ENCODE measurements at regions not wholly inside any gene's neighbourhood (a gene's known extent, or its start where the extent isn't known, plus 50 kb on each side); places are given as distances from the start of the nearest gene placed in this dataset.

DNA sequence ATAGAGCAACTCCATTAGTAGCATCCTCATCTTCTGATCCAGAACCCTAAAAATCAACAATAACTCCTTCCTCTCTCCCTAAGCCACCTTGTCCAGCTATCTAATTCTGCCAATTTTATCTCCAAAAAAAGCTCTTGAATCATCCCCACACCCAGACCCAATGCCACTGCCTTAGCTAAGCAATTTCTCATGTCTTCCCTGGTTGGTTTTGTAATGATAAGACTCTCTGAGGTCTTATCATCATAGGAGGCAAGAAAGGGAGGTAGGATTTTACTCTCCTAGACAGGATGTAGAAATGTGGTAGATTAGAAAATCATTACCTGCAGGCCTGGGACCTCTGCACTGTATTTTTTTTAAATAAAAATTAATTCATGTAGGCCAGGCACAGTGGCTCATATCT is 283.5 kb upstream of the NEBL start:
- in situ Hi-C loops (cut with HindIII; ENCODE audit: low sequenced_read_pairs), result no loop called here

DNA sequence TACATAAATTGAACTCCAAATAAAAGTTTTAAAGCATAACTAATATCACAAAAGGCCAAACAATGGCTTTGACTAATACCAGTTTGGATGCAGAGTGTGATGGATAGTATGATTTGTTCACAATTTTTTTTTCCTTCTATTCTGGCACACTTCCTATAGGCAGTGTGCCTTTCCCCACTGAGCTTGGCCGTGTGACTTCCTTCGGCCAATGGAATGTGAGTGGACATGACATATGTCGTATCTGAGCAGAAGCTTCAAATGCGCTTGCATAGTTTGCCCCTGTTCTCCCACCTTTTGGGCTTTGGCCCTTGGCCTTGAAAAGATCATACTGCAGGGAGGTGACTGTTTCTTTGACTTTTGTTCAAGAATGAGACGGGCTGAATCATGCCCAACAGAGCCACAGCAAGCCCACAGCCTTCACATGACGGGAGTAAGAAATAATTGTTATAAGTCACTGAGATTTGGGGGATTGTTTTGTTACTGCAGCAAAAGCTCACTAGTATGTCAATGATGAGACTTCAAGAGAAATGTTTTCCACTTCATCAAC is 279.9 kb upstream of the NEBL start:
- in situ Hi-C loops (cut with HindIII; ENCODE audit: low sequenced_read_pairs), result no loop called here

DNA sequence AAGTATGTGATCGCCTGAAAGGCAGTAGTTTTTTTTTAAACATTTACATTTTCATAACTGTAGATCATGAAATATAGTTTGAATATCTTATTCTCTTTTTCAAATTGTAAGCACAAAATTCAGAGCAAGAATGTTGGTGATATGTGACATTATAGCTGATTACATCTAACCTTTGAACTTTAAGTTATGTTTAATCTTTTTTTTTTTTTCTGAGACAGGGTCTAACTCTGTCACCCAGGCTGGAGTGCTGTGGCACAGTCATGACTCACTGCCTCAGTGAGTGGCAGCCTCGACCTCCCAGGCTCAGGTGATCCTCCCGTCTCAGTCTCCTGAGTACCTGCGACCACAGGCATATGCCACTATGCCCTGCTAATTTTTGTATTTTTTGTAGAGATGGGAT is 278.7 kb upstream of the NEBL start:
- in situ Hi-C loops (cut with HindIII; ENCODE audit: low sequenced_read_pairs), result no loop called here

DNA sequence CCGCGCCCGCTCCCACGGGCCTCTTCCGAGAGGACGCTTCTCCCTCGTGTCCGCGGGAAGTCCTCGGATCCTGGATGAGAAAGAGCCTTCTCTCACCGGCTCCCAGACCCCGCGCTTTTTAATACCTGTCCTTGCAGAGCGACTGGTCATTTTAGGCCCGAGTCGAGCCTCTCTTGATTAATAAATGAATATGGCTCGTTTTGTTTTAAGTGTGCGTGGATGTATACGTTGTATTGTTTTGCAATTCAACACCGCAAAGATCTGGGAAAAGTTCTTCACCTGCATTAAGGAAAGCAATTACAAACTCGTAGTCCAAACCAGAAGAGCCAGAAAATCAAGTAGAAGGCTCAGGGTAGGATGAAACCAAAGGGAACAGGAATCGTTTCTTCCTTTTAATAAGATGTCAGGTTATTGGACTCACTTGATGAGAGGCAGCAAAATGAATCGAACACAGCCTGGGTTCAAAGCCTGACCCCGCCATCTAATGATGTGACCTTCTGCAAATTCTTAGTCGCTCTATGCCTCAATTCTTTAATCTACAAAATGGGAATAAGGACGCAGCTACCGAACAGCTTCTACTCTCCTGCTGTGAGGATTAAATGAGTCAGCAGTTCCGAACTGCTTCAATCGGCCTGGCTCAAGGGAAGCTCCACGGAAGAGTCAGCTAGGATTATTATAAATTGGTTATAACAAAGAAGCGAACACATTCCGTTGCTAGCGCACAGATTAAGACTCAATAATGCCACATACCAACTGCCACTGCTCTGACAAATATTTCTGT is 277.8 kb upstream of the NEBL start:
- in situ Hi-C loops (cut with HindIII; ENCODE audit: low sequenced_read_pairs), result no loop called here

DNA sequence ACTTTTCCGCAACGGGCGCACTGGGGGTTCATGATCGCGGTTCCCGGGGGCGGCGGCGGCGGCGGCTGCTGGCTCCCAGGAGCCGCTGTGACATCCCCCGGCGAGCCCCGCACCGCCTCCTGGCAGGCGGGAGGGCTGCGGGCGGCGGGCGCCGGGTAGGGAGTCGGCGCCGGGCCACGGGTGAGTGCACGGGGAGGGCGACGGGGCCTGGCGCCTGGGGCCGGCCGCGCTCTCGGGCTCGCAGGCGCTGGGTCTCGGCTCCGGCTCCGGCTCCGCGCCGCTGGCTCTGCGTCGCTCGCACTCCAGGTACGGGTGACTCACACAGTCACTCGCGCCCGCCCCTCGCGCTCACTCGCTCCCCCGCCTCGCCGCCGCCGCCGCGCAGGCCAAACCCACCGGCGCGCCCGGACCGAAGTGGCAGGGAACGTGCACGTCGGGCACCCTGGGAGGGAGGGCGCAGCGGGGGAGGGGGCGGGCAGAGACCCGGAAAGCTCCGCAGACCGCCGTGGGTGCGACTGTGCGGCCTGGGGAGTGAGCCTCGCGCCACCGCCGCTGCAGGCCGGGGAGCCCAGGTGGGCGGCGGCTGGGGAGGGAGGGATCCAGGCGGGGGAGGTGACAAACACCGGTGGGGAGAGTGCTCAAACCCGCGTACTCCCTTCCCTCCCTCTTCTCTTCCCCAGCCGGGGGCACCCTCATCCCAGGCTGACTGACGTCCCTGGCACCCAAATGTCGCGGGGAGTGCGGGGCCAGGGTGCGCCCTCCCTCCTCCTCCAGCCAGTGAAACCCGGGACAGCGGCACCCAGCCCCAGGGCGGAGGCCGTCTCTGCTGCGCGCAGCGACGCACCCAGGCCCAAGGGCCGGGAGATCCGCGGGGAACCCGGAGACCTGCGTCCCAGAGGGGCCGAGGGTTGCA is 276.9 kb upstream of the NEBL start:
- in situ Hi-C loops (cut with HindIII; ENCODE audit: low sequenced_read_pairs), result no loop called here

DNA sequence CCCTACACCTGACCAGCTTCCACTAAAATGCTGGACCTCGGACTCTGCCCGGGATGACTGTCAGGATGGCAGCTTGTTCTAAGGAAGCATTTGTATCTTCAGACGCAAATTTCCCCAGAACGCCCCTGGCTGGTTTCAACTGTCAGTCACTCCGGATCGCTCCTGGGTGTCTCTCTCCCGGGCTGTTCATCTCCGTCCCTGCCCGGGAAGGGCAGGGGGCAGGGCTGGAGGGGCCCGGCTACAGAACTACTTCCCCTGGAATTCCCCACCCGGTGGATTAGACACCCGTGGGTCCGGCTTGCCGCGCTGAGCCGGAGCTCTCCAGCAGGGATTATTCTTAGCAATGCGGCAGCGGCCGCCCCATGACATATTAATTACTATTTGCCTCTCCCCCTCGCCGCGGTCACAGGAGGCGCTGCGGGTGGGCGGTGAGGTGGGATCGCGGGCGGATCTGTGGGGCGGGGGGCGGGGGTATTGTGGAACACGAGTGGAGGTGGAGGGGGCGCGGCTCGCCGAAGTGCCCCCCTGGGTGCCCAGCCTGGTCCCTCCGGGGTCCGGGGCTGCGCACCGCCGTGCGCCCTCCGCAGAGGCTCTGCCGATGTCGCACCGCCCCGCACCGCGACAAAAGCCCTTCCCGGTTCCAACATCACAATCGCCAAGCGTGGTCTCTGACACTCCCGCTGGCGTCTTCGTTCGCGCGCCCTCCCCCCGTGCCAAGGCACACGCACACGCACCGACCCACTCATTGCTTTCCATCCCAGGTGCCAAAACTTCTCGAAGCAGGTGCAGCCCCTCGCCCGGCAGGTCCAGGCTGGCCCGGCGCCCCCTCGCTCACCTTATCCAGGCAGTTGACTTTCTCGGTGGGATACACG is 276.1 kb upstream of the NEBL start:
- in situ Hi-C loops (cut with HindIII; ENCODE audit: low sequenced_read_pairs), result no loop called here

DNA sequence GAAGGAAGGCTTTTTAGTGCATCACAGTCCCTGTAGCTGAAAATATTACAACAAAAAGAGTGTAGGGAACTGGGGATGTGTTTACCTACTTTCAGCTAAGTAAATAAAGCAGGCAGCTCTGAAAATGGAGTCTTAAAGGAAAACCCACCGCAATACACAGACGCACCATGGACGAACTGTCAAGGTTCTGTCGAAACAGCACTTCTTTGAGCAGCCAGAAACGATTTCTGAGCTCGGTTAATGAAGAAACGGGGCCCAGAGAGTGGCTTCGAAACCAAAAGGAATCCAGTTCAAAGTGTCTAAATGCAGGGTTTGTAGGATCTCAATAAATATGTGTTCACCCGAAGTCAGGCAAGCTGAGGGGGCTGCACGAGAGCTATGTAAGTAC is 275.4 kb upstream of the NEBL start:
- in situ Hi-C loops (cut with HindIII; ENCODE audit: low sequenced_read_pairs), result no loop called here

DNA sequence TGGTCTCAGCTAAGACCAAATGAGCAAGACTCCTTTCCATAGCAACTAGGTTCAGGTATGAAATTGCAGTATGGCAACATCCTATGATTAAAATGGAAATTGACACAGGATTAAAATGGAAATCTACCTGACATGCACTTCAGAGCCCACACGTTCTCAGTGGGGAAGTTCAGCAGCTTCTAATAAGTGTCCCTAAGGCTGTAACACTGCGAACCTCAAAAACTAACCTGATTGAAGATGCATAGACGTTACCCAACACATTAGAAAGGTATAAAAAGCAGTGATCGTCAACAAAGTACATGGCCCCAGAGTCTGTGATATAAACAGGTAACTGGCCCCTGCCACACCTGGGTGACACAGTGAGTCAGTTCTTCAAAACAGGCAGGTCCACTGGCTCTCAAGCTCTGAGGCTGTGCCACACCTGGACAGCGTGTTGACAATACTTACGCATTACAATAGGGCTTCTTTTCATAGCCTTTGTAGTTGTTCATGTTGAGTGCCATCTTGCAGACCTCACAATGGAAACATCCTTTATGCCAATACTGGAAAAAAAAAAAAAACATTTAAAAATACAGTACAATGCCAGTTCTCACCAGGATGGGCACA is 274.9 kb upstream of the NEBL start:
- in situ Hi-C loops (cut with HindIII; ENCODE audit: low sequenced_read_pairs), result no loop called here

DNA sequence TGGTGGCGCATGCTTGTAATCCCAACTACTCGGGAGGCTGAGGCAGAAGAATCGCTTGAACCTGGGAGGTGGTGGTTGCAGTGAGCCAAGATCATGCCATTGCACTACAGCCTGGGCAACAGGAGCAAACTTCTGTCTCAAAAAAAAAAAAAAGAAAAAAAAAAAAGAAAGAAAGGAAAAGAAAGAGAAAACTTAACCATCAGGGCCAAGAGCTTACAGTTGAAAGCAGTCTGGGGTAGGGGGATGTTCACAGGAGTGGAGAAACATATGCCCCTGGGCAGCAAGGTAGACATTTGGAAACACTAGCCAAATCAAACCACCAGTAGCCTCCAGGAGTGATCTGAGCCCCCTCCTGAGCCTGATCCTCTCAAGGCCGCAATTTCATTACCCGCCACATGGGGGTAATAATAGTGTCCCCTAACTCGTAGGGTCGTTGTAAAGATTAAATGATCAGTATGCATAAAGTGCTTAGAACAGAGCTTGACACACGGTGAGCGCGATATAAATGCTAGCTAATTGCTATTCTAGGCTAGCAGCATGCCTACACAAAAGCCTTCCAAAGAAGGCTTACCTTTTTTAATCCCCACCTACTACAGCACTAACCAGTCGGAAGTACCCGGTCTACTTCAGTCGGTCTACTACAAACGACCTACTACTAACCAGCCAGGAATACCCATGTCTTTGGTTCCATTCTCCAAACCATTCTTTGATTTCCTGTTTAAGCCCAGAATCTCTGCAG is 274.3 kb upstream of the NEBL start:
- in situ Hi-C loops (cut with HindIII; ENCODE audit: low sequenced_read_pairs), result no loop called here

DNA sequence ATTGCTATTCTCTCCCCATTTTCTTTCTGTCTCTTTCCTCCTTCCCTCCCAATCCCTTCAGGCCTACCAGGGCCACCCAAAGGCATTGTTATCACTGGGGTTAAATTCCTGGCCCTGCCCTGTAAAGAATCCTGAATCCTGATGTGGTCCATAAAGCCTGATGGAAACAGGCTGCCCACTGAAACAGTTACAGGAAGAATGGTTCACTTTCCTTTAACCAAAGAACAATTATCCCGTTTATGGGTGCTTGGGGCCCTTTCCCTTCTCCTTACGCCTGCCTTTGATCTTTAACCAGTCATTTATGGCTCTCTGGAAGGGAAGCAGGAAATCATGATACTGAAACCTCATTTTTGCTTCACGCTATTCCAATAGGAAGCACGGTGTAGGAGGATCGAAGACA is 273.1 kb upstream of the NEBL start:
- in situ Hi-C loops (cut with HindIII; ENCODE audit: low sequenced_read_pairs), result no loop called here

DNA sequence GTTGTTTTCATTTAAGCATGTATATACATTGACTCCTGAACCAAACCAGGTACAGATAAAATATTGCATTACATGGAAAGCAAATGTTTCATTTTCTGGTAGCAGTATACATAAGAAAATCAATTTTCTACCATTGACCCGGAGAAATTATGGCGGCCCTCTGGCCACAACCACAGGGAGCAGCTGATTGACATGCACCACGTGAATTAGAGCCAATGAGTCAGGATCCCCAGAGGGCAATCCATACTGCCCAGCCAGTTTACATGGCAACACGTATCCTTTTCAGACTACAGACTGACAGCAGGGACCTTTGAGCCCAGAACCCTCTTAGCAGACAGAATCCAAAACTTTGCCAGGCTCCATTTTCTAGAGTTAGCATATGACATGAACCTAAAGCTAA is 272.2 kb upstream of the NEBL start:
- in situ Hi-C loops (cut with HindIII; ENCODE audit: low sequenced_read_pairs), result no loop called here

DNA sequence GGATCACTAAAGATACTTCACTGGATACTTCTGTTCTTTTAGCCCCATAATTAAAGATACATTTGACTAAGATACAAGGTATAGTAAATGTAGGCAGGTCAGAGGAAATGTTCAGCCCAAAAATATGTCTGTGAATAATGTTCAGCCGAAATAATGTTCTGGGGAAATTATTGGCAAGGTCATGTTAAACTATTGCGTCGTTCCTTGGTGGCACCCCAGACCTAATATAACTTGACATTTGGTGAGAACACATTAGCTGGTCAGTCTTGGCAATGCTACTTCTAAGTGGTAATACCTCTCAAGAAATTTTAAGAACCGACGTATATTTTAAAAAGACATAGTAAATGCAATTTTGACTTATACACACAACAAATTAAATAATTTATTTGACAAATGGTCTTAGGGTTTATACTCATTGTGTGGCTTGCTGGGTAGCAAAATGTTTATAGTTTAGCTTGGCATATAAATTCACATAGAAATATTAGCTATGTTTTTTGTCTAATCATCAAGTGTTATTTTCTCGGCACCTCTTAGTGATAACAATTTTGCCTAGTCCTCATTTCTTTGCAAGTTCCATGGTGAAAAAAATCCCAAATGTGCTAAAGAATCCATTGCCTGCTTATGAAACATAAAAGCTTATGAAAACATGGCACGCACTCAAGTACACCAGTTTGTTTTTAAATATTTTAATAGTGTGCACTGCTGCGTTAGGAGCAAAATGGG is 270.3 kb upstream of the NEBL start:
- in situ Hi-C loops (cut with HindIII; ENCODE audit: low sequenced_read_pairs), result no loop called here

DNA sequence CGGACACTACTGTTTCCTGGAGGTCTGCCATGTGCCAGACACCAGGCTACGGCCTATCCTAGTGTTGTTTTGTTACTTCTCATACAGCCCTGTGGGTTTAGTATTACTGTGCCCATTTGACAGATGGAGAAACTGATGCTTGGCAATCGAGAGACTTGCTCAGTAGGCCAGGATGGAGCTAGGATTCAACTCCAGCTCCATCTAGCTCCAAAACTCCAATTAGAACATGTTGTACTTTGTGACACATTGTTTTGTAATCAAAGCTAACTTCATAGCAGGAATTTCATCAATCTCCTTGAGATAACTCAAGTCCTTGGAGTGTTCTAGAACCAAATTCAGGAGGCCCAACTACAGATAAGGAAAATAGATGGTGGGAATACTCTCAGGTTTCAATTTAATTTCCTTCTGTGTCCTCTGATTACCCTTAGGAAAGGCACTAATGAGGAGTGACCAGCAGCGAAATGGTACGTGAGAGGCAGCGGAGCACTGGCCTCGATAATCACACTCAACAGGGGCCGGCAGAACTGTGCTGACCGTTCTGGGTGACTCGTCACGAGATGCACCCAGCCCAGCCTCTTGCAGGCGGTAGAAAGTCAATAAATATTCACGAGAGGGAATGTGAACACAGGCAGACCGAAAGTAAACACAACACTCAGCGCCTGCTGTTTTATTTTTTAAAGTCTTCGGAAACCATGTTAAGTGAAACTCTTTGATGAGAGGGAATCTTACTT is 269.6 kb upstream of the NEBL start:
- in situ Hi-C loops (cut with HindIII; ENCODE audit: low sequenced_read_pairs), result no loop called here

DNA sequence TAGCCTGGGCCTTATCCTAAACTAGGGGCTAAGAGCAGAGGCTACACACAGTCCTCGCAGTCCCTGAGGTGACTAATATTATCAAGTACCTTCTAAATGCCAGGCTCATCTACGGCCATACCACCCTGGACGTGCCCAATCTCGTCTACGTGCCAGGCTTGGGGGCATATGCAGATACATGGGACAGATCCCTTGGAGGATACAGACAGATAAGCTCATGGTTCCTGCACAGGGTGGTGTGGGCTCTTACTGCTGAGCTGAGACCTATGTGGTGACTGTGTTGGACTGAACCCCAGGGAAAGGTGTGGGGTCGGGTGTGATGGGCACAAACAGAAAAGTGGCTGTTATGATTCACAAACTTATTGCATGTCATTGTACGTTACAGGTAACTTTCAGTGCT is 268.4 kb upstream of the NEBL start:
- in situ Hi-C loops (cut with HindIII; ENCODE audit: low sequenced_read_pairs), result no loop called here

DNA sequence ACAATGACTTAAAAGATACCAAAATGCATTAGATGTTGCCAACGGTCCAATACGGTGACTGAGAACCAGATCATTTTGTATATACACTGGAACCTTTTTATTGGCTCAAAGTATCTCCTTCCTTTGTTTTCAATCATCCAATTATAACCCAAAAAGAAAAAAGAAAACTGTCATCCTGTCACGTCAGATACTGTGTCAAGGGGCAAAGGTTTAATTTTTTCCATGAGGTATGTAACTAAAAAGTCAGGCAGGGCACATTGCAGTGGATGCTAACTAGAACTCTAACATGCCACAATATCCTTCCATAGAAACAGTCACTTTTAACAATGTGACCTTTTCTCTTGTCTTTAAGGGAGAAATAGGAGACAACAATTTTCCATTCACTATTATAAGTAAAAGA is 267.6 kb upstream of the NEBL start:
- in situ Hi-C loops (cut with HindIII; ENCODE audit: low sequenced_read_pairs), result loop anchor here (5.0 kb wide), 1 partner anchor 107 kb away; no protein-coding TSS in a partner anchor

DNA sequence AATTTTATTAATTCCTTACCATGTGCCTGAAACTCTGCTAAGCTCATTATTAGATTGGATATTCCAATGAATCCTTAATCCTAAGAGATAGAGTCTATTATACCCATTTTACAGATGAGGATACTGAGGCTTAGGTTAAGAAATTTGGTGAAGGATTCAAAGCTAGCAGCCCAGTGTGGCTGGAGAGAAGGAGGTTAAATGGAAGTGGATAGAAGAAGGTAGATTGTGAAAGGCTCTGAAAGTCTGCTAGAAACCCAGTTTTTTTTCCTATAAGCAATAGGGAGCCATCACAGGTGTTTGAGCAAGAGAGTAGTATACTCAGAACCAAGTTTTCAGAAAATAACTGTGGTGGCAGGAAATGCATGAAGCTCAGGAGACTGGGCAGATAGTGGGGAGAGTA is 265.8 kb upstream of the NEBL start:
- in situ Hi-C loops (cut with HindIII; ENCODE audit: low sequenced_read_pairs), result loop anchor here (5.0 kb wide), 1 partner anchor 106 kb away; no protein-coding TSS in a partner anchor

DNA sequence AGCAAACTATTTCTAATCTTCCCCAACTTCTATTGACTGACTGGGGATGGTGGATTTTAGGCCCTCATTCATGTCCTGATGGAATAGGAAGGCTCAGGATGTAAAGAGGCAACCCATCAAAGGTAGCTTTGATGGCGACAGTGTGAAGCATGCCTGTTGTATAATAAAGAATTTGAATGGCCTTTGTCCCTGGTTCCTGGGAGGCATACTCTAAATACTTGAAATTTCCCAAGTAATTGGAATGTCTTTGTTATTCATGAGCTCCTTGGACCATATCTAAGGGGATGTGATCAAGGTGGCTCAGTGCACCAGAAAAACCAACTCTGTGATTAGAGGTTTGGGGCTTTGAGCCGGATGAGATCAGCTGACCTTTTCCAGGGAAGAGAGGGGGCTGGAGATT is 264.5 kb upstream of the NEBL start:
- in situ Hi-C loops (cut with HindIII; ENCODE audit: low sequenced_read_pairs), result loop anchor here (5.0 kb wide), 1 partner anchor 104 kb away; no protein-coding TSS in a partner anchor

DNA sequence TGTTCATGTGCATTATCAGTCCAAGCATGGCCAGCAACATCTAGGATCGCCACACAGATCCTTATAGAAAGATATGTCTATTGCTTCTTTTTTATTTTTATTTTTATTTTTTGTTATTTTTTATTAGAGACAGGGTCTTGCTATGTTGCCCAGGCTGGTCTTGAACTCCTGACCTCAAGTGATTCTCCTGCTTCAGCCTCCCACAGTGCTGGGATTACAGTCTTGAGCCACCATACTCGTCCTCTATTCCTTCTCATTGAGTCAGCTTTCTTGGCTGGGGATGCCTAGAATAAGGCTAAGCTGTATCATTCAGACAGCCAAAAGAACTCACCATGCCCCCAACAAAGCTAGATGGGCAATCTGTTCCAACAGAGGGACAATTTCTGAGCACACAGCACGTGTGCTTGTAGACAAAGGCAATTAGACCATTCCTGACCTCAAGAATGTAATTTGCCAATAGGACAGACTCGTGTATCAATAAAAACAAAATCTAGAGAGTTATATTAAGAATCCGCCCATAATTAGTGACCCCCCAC is 264.0 kb upstream of the NEBL start:
- in situ Hi-C loops (cut with HindIII; ENCODE audit: low sequenced_read_pairs), result loop anchor here (5.0 kb wide), 1 partner anchor 104 kb away; no protein-coding TSS in a partner anchor

Measured in endothelial cell of hepatic sinusoid (primary cell).